Neural progenitor cell (in vitro differentiated cells): ENCODE measurements at regions not wholly inside any gene's neighbourhood (a gene's known extent, or its start where the extent isn't known, plus 50 kb on each side); places are given as distances from the start of the nearest gene placed in this dataset.

Experiments
- DNase-seq: peaks from one replicate; pipeline ENCODE4 v3.0.0-alpha.2; 2016; ENCODE audit warnings: low spot score
- H2AFZ ChIP-seq: fragments of 200-600 bp; sonication (generic); replicated peaks from 2 replicates; pipeline ENCODE4 v1.6.1; 2016; ENCODE audit warnings: antibody characterized with exemption
- H3F3A ChIP-seq: fragments of 200-600 bp; sonication (generic); 2 replicates; pipeline ENCODE4 v1.6.1; 2016; ENCODE audit warnings: antibody characterized with exemption, low read depth
- H3K27ac ChIP-seq: fragments of 200-600 bp; sonication (generic); 2 replicates; pipeline ENCODE4 v1.5.1; 2016; ENCODE audit warnings: mild to moderate bottlenecking
- H3K27me3 ChIP-seq: fragments of 200-600 bp; sonication (generic); 2 replicates; pipeline ENCODE4 v1.6.1; 2016; ENCODE audit warnings: mild to moderate bottlenecking, moderate library complexity
- H3K36me3 ChIP-seq: fragments of 200-600 bp; sonication (generic); 2 replicates; pipeline ENCODE4 v1.5.1; 2016
- H3K4me1 ChIP-seq: fragments of 200-600 bp; sonication (generic); 2 replicates; pipeline ENCODE4 v1.6.1; 2016; ENCODE audit warnings: mixed run types
- H3K4me2 ChIP-seq: fragments of 200-600 bp; sonication (generic); 2 replicates; pipeline ENCODE4 v1.6.1; 2016
- H3K4me3 ChIP-seq: fragments of 200-600 bp; sonication (generic); 2 replicates; pipeline ENCODE4 v1.5.1; 2016
- H3K79me2 ChIP-seq: fragments of 200-600 bp; sonication (generic); 2 replicates; pipeline ENCODE4 v1.6.1; 2016; ENCODE audit warnings: low read depth
- H3K9ac ChIP-seq: fragments of 200-600 bp; sonication (generic); 2 replicates; pipeline ENCODE4 v1.6.1; 2016
- H3K9me3 ChIP-seq: fragments of 200-600 bp; sonication (generic); 2 replicates; pipeline ENCODE4 v1.5.1; 2016; ENCODE audit warnings: low read depth
- H4K20me1 ChIP-seq: fragments of 200-600 bp; sonication (generic); 2 replicates; pipeline ENCODE4 v1.6.1; 2016; ENCODE audit warnings: low read depth
- H3K27ac Mint-ChIP-seq: 3 replicates; pipeline ENCODE4 v1.8.0; 2021; ENCODE audit warnings: mixed read lengths
- H3K27me3 Mint-ChIP-seq: 2 replicates; pipeline ENCODE4 v1.8.0; 2022; ENCODE audit warnings: low read depth, mild to moderate bottlenecking, inconsistent platforms, moderate library complexity, mixed read lengths; ENCODE audit not compliant: insufficient read depth
- H3K36me3 Mint-ChIP-seq: 3 replicates; pipeline ENCODE4 v1.8.0; 2021; ENCODE audit warnings: mixed read lengths
- H3K4me1 Mint-ChIP-seq: 3 replicates; pipeline ENCODE4 v1.8.0; 2021; ENCODE audit warnings: mixed read lengths
- H3K4me3 Mint-ChIP-seq: 3 replicates; pipeline ENCODE4 v1.8.0; 2021; ENCODE audit warnings: mild to moderate bottlenecking, moderate library complexity, mixed read lengths
- H3K9me3 Mint-ChIP-seq: 3 replicates; pipeline ENCODE4 v1.8.0; 2020; ENCODE audit warnings: mixed read lengths
- EZH2 ChIP-seq: fragments of 200-600 bp; sonication (generic); IDR thresholded peaks from 2 replicates; pipeline ENCODE4 v1.6.1; 2017; ENCODE audit warnings: antibody characterized with exemption, mild to moderate bottlenecking, moderate library complexity
- EZH2phosphoT487 ChIP-seq: fragments of 200-600 bp; sonication (generic); IDR thresholded peaks from 2 replicates; pipeline ENCODE4 v1.6.1; 2017; ENCODE audit warnings: antibody characterized with exemption
- TF ChIP-seq, protein P1 (sequence below): fragments of 200-600 bp; sonication (generic); IDR thresholded peaks from 2 replicates; pipeline ENCODE4 v1.5.1; 2017; ENCODE audit warnings: antibody characterized with exemption, mild to moderate bottlenecking

DNA sequence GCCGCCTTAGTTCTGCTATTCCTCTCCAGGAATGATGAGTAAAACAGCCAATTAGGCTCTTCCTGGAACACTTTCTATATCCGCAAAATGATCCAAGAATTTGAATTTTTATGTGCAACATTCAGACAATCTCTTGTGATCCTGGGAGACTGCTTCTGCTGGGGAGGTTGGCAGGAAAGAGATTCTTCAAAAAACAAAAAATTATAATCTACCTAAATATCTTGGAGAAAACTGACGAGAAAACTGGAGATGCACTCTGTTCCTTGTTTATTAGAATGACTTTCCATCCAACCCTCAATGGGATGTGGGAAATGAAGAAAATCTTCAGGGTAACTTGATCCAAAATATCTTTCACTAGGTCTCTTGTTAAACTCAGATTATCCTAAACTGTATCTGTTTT is 346.3 kb upstream of the UBE2E2 start:
- H3K36me3 Mint-ChIP-seq: no peaks in the 10 kb centered on the region

DNA sequence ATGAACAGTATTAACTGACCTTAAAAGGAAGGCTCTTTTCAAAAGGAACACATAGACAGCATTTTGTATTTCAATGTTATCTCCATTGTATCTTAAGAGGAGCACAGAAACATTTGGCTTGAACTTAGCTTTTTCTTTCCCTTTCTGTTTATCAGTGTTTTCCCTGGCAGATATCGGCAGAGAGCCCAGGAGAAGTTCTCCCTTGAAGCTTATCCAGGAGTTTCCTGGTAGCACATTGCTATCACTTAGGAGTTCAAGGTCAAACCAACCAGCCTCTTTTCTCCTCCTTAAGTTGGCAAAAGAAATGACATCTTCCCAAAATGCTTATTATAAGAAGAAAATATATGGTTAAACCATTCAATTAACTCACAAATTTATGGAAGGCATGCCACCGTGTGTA is 344.6 kb upstream of the UBE2E2 start:
- Histone ChIP-seq H3K79me2 (no peaks in the 10 kb centered on the region), H2AFZ (no peak overlapping the region), H3K4me2 (no peak overlapping the region), H4K20me1 (no peaks in the 10 kb centered on the region), H3F3A (no peaks in the 10 kb centered on the region), H3K9ac (no peak overlapping the region), H3K9me3 (no peaks in the 10 kb centered on the region), H3K4me3 (no peak overlapping the region), H3K4me1 (no peaks in the 10 kb centered on the region), H3K27me3 (no peaks in the 10 kb centered on the region), H3K27ac (no peak overlapping the region), H3K36me3 (no peaks in the 10 kb centered on the region)
- TF ChIP-seq, protein P1, sequence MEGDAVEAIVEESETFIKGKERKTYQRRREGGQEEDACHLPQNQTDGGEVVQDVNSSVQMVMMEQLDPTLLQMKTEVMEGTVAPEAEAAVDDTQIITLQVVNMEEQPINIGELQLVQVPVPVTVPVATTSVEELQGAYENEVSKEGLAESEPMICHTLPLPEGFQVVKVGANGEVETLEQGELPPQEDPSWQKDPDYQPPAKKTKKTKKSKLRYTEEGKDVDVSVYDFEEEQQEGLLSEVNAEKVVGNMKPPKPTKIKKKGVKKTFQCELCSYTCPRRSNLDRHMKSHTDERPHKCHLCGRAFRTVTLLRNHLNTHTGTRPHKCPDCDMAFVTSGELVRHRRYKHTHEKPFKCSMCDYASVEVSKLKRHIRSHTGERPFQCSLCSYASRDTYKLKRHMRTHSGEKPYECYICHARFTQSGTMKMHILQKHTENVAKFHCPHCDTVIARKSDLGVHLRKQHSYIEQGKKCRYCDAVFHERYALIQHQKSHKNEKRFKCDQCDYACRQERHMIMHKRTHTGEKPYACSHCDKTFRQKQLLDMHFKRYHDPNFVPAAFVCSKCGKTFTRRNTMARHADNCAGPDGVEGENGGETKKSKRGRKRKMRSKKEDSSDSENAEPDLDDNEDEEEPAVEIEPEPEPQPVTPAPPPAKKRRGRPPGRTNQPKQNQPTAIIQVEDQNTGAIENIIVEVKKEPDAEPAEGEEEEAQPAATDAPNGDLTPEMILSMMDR: no peak
- TF ChIP-seq EZH2phosphoT487 (no peak), EZH2 (no peak)
- H3K4me3 Mint-ChIP-seq: no peak overlapping the region
- no peaks in the 10 kb centered on the region for H3K36me3 Mint-ChIP-seq
- no peak for DNase-seq
- peaks cover 5% of the 10 kb centered on the region for H3K4me1 Mint-ChIP-seq
- no peaks in the 10 kb centered on the region for H3K27me3 Mint-ChIP-seq
- H3K9me3 Mint-ChIP-seq: no peaks in the 10 kb centered on the region
- no peak overlapping the region for H3K27ac Mint-ChIP-seq

More for the DNA sequence above, 346.3 kb upstream of the UBE2E2 start:
- Histone ChIP-seq H2AFZ (no peak overlapping the region), H3F3A (no peaks in the 10 kb centered on the region), H3K79me2 (no peaks in the 10 kb centered on the region), H3K27ac (no peak overlapping the region), H3K27me3 (no peaks in the 10 kb centered on the region), H3K9me3 (peaks cover 4% of the 10 kb centered on the region), H3K9ac (no peak overlapping the region), H3K36me3 (no peaks in the 10 kb centered on the region), H3K4me3 (no peak overlapping the region), H3K4me2 (no peak overlapping the region), H3K4me1 (no peaks in the 10 kb centered on the region), H4K20me1 (no peaks in the 10 kb centered on the region)
- TF ChIP-seq EZH2: no peak
- TF ChIP-seq EZH2phosphoT487: no peak
- TF ChIP-seq, protein P1: no peak
- Mint-ChIP-seq H3K9me3 (no peaks in the 10 kb centered on the region), H3K4me1 (no peaks in the 10 kb centered on the region), H3K4me3 (no peak overlapping the region), H3K27ac (no peak overlapping the region), H3K27me3 (no peaks in the 10 kb centered on the region)
- DNase-seq: no peak

DNA sequence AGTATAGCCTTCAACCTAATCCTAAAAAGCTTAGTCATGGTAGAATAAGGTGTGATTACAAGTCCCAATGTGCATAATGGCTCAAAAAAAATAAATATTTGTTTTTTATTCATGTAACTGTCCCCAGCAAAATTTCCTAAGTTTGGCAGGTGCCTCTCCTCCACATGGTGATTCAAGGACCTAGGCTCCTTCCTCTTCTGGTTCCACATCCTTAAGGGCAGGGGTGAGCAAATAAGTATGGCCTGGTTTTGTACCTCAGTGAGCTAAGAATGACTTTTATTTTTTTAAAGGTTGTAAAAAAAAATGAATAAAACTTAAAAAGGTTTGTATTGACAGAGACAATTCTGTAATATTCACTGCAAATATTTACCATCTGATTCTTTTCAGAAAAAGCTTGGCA is 343.5 kb upstream of the UBE2E2 start:
- no peaks in the 10 kb centered on the region for H4K20me1 ChIP-seq
- H3K27me3 ChIP-seq: no peaks in the 10 kb centered on the region
- TF ChIP-seq, protein P1: no peak
- TF ChIP-seq EZH2: no peak
- TF ChIP-seq EZH2phosphoT487: no peak
- no peak overlapping the region for H3K4me3 Mint-ChIP-seq
- no peak overlapping the region for H3K9ac ChIP-seq
- H3K4me1 Mint-ChIP-seq: peaks cover 5% of the 10 kb centered on the region
- no peaks in the 10 kb centered on the region for H3K9me3 ChIP-seq
- no peak overlapping the region for H3K4me2 ChIP-seq
- H3F3A ChIP-seq: no peaks in the 10 kb centered on the region
- no peaks in the 10 kb centered on the region for H3K36me3 Mint-ChIP-seq
- no peak for DNase-seq
- peak overlapping the region; percentile 51 for H2AFZ ChIP-seq
- H3K27ac Mint-ChIP-seq: no peak overlapping the region
- H3K79me2 ChIP-seq: no peaks in the 10 kb centered on the region
- no peaks in the 10 kb centered on the region for H3K36me3 ChIP-seq
- no peaks in the 10 kb centered on the region for H3K27me3 Mint-ChIP-seq
- H3K4me3 ChIP-seq: no peak overlapping the region
- H3K4me1 ChIP-seq: no peaks in the 10 kb centered on the region
- no peaks in the 10 kb centered on the region for H3K9me3 Mint-ChIP-seq
- no peak overlapping the region for H3K27ac ChIP-seq

DNA sequence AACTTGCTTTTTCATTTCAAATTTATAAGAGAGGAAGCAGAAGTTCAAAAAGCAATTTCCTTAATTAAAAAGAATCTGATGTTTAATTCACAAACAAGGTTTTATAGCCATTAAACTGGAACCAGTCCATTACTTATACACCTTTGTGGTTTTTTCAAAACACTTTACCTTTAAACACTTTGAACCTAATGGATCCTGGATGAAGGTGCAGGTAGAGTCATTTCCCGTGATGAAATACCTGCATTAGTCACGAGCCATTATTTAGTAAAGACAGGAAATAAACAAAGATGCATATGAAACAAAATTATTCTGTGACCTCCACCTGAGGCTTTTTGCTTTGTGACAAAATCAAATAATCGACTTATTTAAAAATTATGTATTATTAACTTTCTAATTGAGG is 341.7 kb upstream of the UBE2E2 start:
- Mint-ChIP-seq H3K36me3 (no peaks in the 10 kb centered on the region), H3K27ac (no peak overlapping the region), H3K9me3 (no peaks in the 10 kb centered on the region), H3K27me3 (no peaks in the 10 kb centered on the region), H3K4me3 (no peak overlapping the region), H3K4me1 (peaks cover 5% of the 10 kb centered on the region)
- H2AFZ ChIP-seq: no peak overlapping the region
- H4K20me1 ChIP-seq: no peaks in the 10 kb centered on the region
- no peaks in the 10 kb centered on the region for H3K79me2 ChIP-seq
- no peak overlapping the region for H3K4me2 ChIP-seq
- H3K9ac ChIP-seq: no peak overlapping the region
- no peaks in the 10 kb centered on the region for H3K36me3 ChIP-seq
- no peak overlapping the region for H3K27ac ChIP-seq
- H3F3A ChIP-seq: no peaks in the 10 kb centered on the region
- no peak for TF ChIP-seq EZH2
- no peak for TF ChIP-seq EZH2phosphoT487
- TF ChIP-seq, protein P1: no peak
- H3K27me3 ChIP-seq: no peaks in the 10 kb centered on the region
- H3K4me1 ChIP-seq: no peaks in the 10 kb centered on the region
- no peak for DNase-seq
- H3K9me3 ChIP-seq: no peaks in the 10 kb centered on the region
- H3K4me3 ChIP-seq: no peak overlapping the region
